ENCODE measurements at regions not wholly inside any gene's neighbourhood (a gene's known extent, or its start where the extent isn't known, plus 50 kb on each side); places are given as distances from the start of the nearest gene placed in this dataset.

DNA sequence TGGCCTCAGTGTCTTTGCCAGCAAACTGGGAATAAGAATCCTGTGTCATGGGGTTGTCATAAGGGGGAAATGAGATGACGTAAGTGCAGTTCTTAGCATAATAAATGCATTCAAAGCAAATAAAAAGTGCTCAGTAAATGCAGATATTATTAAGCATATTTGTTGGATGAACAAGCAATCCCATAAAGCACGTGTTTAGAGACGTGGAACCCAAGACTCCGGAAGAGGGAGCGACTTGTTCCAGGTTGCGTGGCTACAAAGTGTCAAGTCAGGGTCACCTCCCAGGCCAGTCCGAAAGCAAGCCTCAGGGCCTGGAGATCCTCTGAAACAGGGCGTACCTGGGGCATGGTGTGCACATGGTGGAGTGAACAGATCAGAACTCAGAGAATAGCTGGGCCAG is 58.0 kb upstream of the LAPTM5 start:
- TF ChIP-seq POLR2A (IDR thresholded peaks at IDR 0.05) (no peak), POLR2AphosphoS5 (IDR thresholded peaks at IDR 0.05) (no peak)
- TF ChIP-seq, protein P1, sequence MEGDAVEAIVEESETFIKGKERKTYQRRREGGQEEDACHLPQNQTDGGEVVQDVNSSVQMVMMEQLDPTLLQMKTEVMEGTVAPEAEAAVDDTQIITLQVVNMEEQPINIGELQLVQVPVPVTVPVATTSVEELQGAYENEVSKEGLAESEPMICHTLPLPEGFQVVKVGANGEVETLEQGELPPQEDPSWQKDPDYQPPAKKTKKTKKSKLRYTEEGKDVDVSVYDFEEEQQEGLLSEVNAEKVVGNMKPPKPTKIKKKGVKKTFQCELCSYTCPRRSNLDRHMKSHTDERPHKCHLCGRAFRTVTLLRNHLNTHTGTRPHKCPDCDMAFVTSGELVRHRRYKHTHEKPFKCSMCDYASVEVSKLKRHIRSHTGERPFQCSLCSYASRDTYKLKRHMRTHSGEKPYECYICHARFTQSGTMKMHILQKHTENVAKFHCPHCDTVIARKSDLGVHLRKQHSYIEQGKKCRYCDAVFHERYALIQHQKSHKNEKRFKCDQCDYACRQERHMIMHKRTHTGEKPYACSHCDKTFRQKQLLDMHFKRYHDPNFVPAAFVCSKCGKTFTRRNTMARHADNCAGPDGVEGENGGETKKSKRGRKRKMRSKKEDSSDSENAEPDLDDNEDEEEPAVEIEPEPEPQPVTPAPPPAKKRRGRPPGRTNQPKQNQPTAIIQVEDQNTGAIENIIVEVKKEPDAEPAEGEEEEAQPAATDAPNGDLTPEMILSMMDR (IDR thresholded peaks at IDR 0.05 in 8 of 11, conservative IDR thresholded peaks at IDR 0.05 in 3 of 11) = no peak

Data from spleen (tissue), 7 donors.